CD4-positive, alpha-beta T cell (primary cell): ENCODE measurements at regions not wholly inside any gene's neighbourhood (a gene's known extent, or its start where the extent isn't known, plus 50 kb on each side); places are given as distances from the start of the nearest gene placed in this dataset.

ENCODE experiments used
- ATAC-seq: fragments of 200-7000 bp; cut with Tn5 transposase; one replicate; pipeline ENCODE4 v1.10.0; 2022; ENCODE audit warnings: mild to moderate bottlenecking; ENCODE audit not compliant: poor library complexity
- CTCF ChIA-PET: fragments of 350-600 bp; sonication (Branson Sonifier 250); formaldehyde crosslinking; loops from one replicate; lab custom pipeline; 2021; ENCODE audit warnings: antibody characterized with exemption, inconsistent platforms; lab: Charles Lee
- POLR2A ChIA-PET: fragments of 350-600 bp; sonication (Branson Sonifier 250); formaldehyde crosslinking; loops from one replicate; lab custom pipeline; 2021; ENCODE audit warnings: antibody characterized with exemption, inconsistent platforms; lab: Charles Lee
- DNase-seq, 14 experiments: peaks; one replicate each; pipeline ENCODE4 v3.0.0-alpha.2; 2013 to 2020; ENCODE audit warnings: mixed read lengths in 2 of 14
- H3K27ac ChIP-seq, 2 donors: one replicate each; pipeline versions ENCODE4 v1.5.1 to v1.7.0; 2013; ENCODE audit warnings: low read length in 2 of 2, low read depth in 1 of 2, mild to moderate bottlenecking in 1 of 2
- H3K27me3 ChIP-seq, 2 experiments: 1 replicate in 1 of 2; 2 replicates in 1 of 2; pipeline versions ENCODE4 v1.6.1 to v1.7.0; 2013; ENCODE audit warnings: low read length in 2 of 2, control low read depth in 1 of 2, mild to moderate bottlenecking in 1 of 2, moderate library complexity in 1 of 2; ENCODE audit not compliant: insufficient read depth in 2 of 2, control insufficient read depth in 1 of 2
- H3K36me3 ChIP-seq: one replicate; pipeline ENCODE4 v1.6.1; 2013; ENCODE audit warnings: low read length, control low read depth; ENCODE audit not compliant: insufficient read depth
- H3K4me1 ChIP-seq: one replicate; pipeline ENCODE4 v1.6.1; 2013; ENCODE audit warnings: low read length, control low read depth; ENCODE audit not compliant: insufficient read depth
- H3K4me3 ChIP-seq: one replicate; pipeline ENCODE4 v1.5.1; 2013; ENCODE audit warnings: mild to moderate bottlenecking, low read length, moderate library complexity
- H3K9me3 ChIP-seq, 2 experiments: 1 replicate in 1 of 2; 2 replicates in 1 of 2; pipeline versions ENCODE4 v1.6.1 to v1.7.0; 2013; ENCODE audit warnings: low read length in 2 of 2, mild to moderate bottlenecking in 2 of 2, control low read depth in 1 of 2, moderate library complexity in 1 of 2; ENCODE audit not compliant: control insufficient read depth in 1 of 2, insufficient read depth in 1 of 2
- H3K27ac Mint-ChIP-seq: one replicate; pipeline ENCODE4 v1.8.0; 2020; ENCODE audit warnings: mixed read lengths
- H3K27me3 Mint-ChIP-seq: one replicate; pipeline ENCODE4 v1.8.0; 2021; ENCODE audit warnings: mixed read lengths
- H3K36me3 Mint-ChIP-seq: one replicate; pipeline ENCODE4 v1.8.0; 2021; ENCODE audit warnings: low read depth, mixed read lengths
- H3K4me1 Mint-ChIP-seq: one replicate; pipeline ENCODE4 v1.8.0; 2021; ENCODE audit warnings: low read depth, mixed read lengths
- H3K4me3 Mint-ChIP-seq: one replicate; pipeline ENCODE4 v1.8.0; 2020; ENCODE audit warnings: mild to moderate bottlenecking, mixed read lengths
- H3K9me3 Mint-ChIP-seq: one replicate; pipeline ENCODE4 v1.8.0; 2020; ENCODE audit warnings: mixed read lengths
- CTCF ChIP-seq: fragments of 200-600 bp; IDR thresholded peaks from one replicate; pipeline ENCODE4 v1.8.0; 2022; ENCODE audit warnings: antibody characterized with exemption, mild to moderate bottlenecking
- intact Hi-C, 2 experiments: fragments of 100-400 bp; cut with DNase I in 1 of 2; cut with micrococcal nuclease in 1 of 2; formaldehyde crosslinking; loops; one replicate each; pipeline versions ENCODE4 v1.15.1 to v1.9.0; 2023 to 2025; cut with DNase I, micrococcal nuclease

DNA sequence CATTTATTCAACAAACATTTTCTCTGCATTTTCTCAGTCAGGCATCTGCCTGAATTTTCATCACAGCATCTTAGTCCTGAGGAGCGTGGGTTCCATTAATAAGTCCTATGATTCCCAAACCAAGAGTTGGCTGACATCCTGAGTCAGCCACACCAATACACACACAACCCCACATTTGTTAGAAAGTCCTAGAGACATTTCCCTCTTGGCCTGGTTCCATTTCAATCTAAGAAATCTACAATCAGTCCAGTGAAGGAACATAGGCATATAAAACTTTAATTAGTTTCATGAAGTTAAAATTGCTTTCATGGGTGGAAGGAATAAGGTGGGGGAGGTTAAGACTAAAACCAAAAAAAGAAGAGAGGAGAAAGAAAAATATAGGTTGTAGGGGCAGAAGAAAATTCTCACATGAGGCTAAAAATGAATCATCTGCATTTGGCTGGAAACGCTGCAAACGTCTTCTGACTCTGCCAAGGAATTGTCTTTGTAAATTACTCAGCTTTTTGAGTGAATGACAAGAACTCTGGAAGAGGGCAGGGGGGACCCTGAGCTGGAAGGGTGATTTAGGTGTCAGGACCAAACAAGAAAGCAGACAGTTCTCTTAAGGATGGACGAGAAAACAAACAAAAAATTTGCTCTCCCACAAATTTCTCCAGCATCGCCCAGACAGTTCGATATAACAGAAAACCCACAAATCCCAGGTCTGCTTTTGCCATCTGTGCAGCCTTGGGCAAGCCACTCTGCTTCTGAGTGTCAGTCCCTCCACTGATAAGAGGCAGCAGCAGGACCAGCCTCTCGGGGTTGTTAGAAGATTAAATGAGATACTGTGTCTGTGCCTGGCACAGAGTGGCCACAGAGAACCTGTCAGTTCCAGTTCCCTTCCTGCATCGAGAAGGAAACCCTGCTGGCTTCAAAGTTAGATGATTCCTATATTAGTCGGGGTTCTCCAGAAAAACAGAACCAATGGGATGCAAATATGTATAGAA lies 289.7 kb downstream of the CDK5RAP2 start:
- no peak for DNase-seq
- no peaks in the 10 kb centered on the region for H3K27me3 ChIP-seq
- H3K27ac ChIP-seq, result no peak overlapping the region
- no peaks in the 10 kb centered on the region for H3K4me1 ChIP-seq
- no peak overlapping the region for H3K4me3 ChIP-seq
- H3K4me3 Mint-ChIP-seq, result no peak overlapping the region
- TF ChIP-seq CTCF, result no peak
- H3K9me3 ChIP-seq, result no peaks in the 10 kb centered on the region
- H3K27ac Mint-ChIP-seq, result no peak overlapping the region
- H3K4me1 Mint-ChIP-seq, result no peaks in the 10 kb centered on the region
- POLR2A ChIA-PET, result no interaction called here
- peaks cover 4% of the 10 kb centered on the region for H3K27me3 Mint-ChIP-seq
- no peaks in the 10 kb centered on the region for H3K36me3 Mint-ChIP-seq
- intact Hi-C loops, result no loop called here
- H3K36me3 ChIP-seq, result no peaks in the 10 kb centered on the region
- H3K9me3 Mint-ChIP-seq, result peaks cover 3% of the 10 kb centered on the region
- CTCF ChIA-PET, result no interaction called here
- no peak for ATAC-seq

- H3K4me3 Mint-ChIP-seq, result no peak overlapping the region
- POLR2A ChIA-PET, result no interaction called here
- no peak overlapping the region for H3K4me3 ChIP-seq
- H3K9me3 ChIP-seq, result no peaks in the 10 kb centered on the region
- CTCF ChIA-PET, result no interaction called here
- no peaks in the 10 kb centered on the region for H3K27me3 ChIP-seq
- no peaks in the 10 kb centered on the region for H3K4me1 ChIP-seq
- no peak overlapping the region for H3K27ac Mint-ChIP-seq
- DNase-seq, result no peak
- H3K36me3 Mint-ChIP-seq, result no peaks in the 10 kb centered on the region
- no peaks in the 10 kb centered on the region for H3K36me3 ChIP-seq
- ATAC-seq, result no peak
- no peak for TF ChIP-seq CTCF
- H3K27me3 Mint-ChIP-seq, result peaks cover 4% of the 10 kb centered on the region
- no peaks in the 10 kb centered on the region for H3K4me1 Mint-ChIP-seq
- H3K27ac ChIP-seq, result no peak overlapping the region
- intact Hi-C loops, result no loop called here
- peaks cover 3% of the 10 kb centered on the region for H3K9me3 Mint-ChIP-seq
These were observed 290.9 kb downstream of the CDK5RAP2 start for GRCh38 chr9:120289098-120289497.

GRCh38 chr9:120286530-120286929 lies 293.4 kb downstream of the CDK5RAP2 start:
- Histone ChIP-seq H3K27ac (no peak overlapping the region), H3K9me3 (no peaks in the 10 kb centered on the region), H3K4me3 (no peak overlapping the region), H3K4me1 (no peaks in the 10 kb centered on the region), H3K36me3 (no peaks in the 10 kb centered on the region), H3K27me3 (no peaks in the 10 kb centered on the region)
- no peak for ATAC-seq
- Mint-ChIP-seq H3K36me3 (no peaks in the 10 kb centered on the region), H3K27me3 (peaks cover 14% of the 10 kb centered on the region), H3K9me3 (peaks cover 3% of the 10 kb centered on the region), H3K4me1 (no peaks in the 10 kb centered on the region), H3K27ac (no peak overlapping the region), H3K4me3 (no peak overlapping the region)
- ChIA-PET POLR2A (no interaction called here), CTCF (no interaction called here)
- intact Hi-C loops, result no loop called here
- DNase-seq, result no peak
- TF ChIP-seq CTCF, result no peak
